Fibroblast of the aortic adventitia (primary cell): ENCODE measurements at regions not wholly inside any gene's neighbourhood (a gene's known extent, or its start where the extent isn't known, plus 50 kb on each side); places are given as distances from the start of the nearest gene placed in this dataset.

Experiments used
- DNase-seq: peaks from one replicate; pipeline ENCODE4 v3.0.0-alpha.2; 2010; ENCODE audit warnings: low read depth
- H3K4me3 ChIP-seq: 2 replicates; pipeline ENCODE4 v1.5.1; 2011; ENCODE audit warnings: low read depth, mild to moderate bottlenecking, control low read depth, low read length, moderate library complexity
- CTCF ChIP-seq: IDR thresholded peaks from 2 replicates; pipeline ENCODE4 v1.5.1; 2011; ENCODE audit warnings: mild to moderate bottlenecking, low read length, control low read depth, inconsistent platforms; ENCODE audit not compliant: insufficient read depth

- TF ChIP-seq CTCF, result no peak
- no peak overlapping the region for H3K4me3 ChIP-seq
- DNase-seq, result no peak
Measured at GRCh38 chr15:38066612-38067011, 132.2 kb downstream of the TMCO5A start.

GRCh38 chr15:38068626-38069391 lies 134.4 kb downstream of the TMCO5A start:
- TF ChIP-seq CTCF, result no peak
- H3K4me3 ChIP-seq, result peak overlapping the region; percentile 47
- DNase-seq, result peak; percentile 68

- peak; percentile 88 for DNase-seq
- no peak overlapping the region for H3K4me3 ChIP-seq
- no peak for TF ChIP-seq CTCF
Measured at GRCh38 chr15:38069511-38070011, 135.1 kb downstream of the TMCO5A start.

- TF ChIP-seq CTCF, result no peak
- DNase-seq, result no peak
- H3K4me3 ChIP-seq, result no peak overlapping the region
Measured at GRCh38 chr15:38070778-38071177, 136.3 kb downstream of the TMCO5A start.

GRCh38 chr15:38071211-38071972 lies 137.0 kb downstream of the TMCO5A start:
- no peak for DNase-seq
- no peak for TF ChIP-seq CTCF
- no peak overlapping the region for H3K4me3 ChIP-seq

- TF ChIP-seq CTCF, result no peak
- H3K4me3 ChIP-seq, result no peak overlapping the region
- DNase-seq, result no peak
Measured at GRCh38 chr15:38072007-38072347, 137.5 kb downstream of the TMCO5A start.
